ENCODE measurements at regions not wholly inside any gene's neighbourhood (a gene's known extent, or its start where the extent isn't known, plus 50 kb on each side); places are given as distances from the start of the nearest gene placed in this dataset.
"Not testable (repeated sequence)": the region's sequence is repeated elsewhere in the genome, so short reads cannot be mapped to it uniquely, and the experiment has no call there.

GRCh38 chr12:68428211-68428610, 96.0 kb upstream of the MDM1 start:
- no peak for DNase-seq

GRCh38 chr12:68428724-68429501, 96.8 kb upstream of the MDM1 start:
- no peak for DNase-seq

- no peak for DNase-seq
These were observed 97.5 kb upstream of the MDM1 start for GRCh38 chr12:68429696-68430095.

DNA sequence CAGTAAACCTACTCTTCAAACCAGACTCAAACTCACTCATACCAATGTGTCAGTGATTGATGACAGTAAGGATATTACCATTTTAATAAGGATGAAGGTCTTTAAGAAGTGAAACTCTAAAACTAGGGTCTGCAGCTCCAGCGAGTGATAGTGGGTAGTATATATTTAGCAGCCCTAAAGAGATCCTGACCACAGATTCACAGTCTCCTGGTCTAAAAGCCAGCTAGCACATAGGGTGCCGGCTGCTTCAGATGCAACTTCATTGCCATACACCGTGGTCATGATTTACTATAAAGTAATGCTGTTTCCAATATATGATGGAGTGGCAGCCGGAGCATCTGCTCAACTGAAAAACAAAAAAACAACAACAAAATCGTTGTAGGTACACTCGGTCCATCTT, 99.6 kb upstream of the MDM1 start:
- no peak for DNase-seq

- DNase-seq: no peak
These were observed 100.5 kb upstream of the MDM1 start for GRCh38 chr12:68432622-68433021.

DNA sequence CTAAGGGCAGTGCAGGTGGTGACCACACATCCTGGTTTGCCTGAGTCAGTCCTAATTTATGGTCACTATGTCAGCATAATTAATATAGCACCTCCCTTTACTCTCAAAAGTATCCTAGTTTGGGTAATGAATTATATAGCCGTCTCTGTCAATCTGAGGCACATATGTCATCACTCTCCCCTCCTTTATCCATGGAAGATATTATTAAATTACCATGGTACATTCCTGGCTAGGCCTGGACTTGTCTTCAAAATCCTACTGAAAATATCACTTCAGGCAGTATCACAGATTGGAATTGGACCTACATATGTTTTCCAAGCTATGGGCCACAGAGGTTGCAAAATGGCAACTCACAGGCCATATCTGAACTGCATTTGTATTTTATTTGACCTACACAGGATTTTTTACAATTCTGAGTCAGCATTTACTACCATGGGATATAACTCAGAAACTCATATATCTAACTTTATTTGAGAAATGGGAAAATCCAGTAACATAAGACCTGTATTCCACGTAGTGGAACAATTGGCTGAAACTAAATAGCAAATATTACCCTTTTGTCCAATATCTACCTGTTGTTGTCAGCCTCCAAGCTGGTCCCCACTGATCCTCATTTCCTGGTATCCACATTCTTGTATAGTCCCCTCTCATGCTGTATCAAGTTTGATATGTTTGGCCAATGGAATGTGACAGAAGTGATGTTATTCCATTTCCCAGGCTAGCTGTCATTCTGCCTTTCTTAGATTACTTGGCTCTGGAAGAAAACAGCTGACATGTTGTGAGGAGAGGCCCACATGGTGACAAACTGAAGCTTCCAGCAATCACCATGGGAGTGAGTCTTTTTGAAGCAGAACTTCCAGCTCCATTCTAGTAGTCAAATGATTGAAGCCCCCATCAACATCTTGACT, 102.5 kb upstream of the MDM1 start:
- no peak for DNase-seq

GRCh38 chr12:68435299-68435637, 103.1 kb upstream of the MDM1 start:
- DNase-seq: no peak

GRCh38 chr12:68435816-68436215, 103.7 kb upstream of the MDM1 start:
- no peak for DNase-seq

DNA sequence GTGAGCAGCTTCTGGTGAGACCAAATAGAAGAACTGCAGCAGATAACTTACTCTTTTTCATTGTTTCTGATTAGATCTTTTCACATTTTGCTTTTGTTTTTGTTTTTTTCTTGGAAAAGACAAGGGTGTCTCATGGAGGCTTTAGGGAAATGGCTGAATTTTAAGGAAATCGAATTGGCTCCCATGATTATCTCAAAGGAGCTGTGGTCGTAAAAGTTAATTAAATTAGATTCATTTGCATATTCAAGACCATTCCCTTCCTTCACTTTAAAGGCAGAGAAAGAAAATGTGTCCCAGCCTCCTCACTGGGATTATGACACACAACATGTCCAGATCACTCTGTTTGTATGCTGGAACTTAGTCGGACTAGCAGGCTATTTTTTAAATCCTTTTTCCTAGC, 106.4 kb upstream of the MDM1 start:
- no peak for DNase-seq

- DNase-seq: no peak
These were observed 107.3 kb upstream of the MDM1 start for GRCh38 chr12:68439368-68440045.

GRCh38 chr12:68440068-68440581, 108.0 kb upstream of the MDM1 start:
- DNase-seq: no peak

DNA sequence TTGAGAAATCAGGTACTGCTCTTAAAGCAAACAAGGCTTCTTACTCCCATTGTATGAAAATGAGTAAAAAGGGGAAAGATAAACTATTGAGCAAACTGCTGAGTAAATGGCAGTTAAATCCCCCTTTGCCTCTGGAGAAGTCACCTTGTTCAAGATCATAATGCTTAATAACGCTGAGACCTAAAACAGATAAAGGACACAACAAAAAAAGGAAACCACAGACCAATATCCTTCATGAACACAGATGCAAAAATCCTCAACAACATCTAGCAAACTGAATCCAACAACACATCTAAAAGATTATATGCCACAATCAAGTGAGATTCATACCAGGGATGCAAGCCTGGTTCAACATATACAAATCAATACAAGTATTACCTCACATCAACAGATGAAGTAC, 109.0 kb upstream of the MDM1 start:
- DNase-seq: no peak

GRCh38 chr12:68442353-68442972, 110.3 kb upstream of the MDM1 start:
- not testable (repeated sequence) for DNase-seq

DNA sequence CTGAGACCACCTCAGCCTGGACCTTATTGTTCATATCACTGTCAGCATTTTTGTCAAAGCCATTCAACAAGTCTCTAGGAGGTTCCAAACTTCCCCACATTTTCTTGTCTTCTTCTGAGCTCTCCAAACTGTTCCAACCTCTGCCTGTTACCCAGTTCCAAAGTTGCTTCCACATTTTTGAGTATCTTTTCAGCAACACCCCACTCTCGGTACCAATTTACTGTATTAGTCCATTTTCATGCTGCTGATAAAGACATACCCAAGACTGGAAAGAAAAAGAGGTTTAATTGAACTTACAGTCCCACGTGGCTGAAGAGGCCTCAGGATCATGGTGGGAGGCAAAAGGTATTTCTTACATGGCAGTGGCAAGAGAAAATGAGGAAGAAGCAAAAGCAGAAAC, 111.5 kb upstream of the MDM1 start:
- not testable (repeated sequence) for DNase-seq

GRCh38 chr12:68445824-68446223, 113.7 kb upstream of the MDM1 start:
- no peak for DNase-seq

DNA sequence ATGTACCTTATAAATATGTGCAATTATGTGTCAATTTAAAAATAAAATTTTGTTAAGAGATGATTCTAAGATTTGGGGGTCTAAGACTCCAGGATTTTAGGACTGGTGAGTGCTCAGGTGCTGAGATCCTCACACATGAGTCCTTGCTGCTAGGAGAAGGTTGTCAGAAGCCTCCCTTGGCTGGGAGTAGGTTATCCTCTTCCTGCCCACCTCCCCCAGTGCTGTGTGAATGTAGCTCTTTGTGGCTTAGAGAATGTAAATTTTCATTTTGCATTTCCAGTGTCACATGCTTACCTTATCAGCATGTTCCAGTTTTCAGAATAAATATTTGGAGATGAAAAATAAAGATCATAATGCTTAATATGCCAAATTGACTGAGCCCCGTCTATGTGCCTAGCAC, 114.2 kb upstream of the MDM1 start:
- DNase-seq: no peak

DNA sequence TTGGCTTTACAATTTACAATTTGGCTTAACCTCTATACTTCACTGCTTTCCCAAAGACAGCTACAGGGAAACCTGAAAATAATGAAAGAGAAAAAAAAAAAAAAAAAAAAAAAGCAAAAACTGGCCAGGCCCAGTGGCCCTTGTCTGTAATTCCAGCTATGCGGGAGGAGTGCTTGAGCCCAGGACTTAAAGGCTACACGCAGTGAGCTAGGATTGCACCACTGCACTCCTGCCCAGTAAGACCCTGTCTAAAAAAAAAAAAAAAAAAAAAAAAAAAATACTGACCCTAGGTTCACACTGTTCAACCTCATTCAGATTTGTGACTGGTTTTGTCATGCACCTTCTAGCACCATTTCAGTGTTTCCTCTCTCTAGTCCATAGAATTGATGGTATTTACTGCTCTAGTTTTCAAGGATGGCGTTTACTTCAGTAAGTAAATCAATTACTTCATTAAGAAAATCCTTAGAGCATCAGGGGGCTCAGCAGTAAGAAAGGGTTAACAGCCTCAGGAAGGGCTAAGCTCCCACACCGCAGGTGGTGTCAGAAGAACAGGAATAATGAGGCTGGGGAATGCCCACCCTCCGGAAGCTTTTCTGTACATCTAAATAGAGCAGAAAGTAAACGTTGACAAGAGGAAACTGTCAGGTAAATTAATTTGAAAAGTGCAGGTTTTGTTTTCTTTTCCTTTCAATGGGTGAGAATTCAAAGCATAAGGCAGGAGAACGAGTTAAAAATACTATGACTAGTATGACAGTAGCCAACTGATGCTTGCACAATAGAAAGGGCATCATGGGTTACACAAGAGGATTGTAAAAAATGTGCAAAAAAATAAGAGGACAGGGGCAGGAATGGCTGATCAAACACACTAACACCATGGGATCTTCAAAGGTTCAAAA, 115.0 kb upstream of the MDM1 start:
- DNase-seq: no peak

DNA sequence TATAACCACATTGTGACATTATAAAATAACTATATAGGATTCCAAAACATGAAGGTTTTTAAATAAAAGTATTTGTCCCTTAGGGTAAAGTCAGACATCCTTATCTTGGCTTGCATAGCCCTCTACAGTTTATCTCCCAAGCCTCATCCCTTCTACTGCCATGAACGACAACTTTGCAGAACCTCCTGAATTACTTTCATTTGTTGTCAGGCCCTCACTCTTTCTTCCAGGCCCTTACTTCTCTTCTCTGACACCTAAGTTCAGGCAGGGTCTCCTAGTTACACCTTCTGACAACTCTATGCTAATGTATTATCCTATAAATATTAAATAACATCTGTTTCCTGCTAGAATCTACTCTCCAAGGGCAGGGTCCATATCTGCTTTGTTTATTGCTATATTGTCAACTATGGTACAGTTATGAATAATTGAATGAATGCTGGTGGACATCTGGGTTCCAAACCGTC, 115.7 kb upstream of the MDM1 start:
- no peak for DNase-seq

DNA sequence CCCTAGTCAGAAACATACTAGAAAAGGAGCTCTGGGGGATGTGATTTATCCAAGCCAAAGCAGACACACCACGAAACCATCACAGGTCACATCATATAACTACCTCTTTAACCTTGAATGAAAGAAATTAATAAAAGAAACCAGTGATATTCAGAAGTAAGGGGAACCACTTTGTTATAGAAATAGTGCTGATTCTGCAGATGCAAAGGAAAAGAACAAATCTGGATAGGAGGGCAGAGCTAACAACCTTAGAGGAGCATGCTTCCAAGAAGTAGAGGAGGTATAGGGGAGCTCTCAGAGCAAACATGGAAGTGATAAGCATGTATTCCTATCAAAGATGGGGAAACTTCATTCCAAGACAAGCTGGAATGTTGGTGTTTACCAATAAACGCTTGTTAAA, 117.0 kb upstream of the MDM1 start:
- no peak for DNase-seq

GRCh38 chr12:68450947-68451260, 118.7 kb upstream of the MDM1 start:
- DNase-seq: no peak

GRCh38 chr12:68451261-68452077, 119.3 kb upstream of the MDM1 start:
- no peak for DNase-seq
